NCI-H82 (cell line): ENCODE measurements at regions not wholly inside any gene's neighbourhood (a gene's known extent, or its start where the extent isn't known, plus 50 kb on each side); places are given as distances from the start of the nearest gene placed in this dataset.
A peak's percentile ranks its signal among the peaks of the same experiment; 100 is the strongest.
"Not testable (repeated sequence)": the region's sequence is repeated elsewhere in the genome, so short reads cannot be mapped to it uniquely, and the experiment has no call there.

Experiments
- DNase-seq: peaks from one replicate; lab custom pipeline; 2025; lab: John Stamatoyannopoulos, UW

DNA sequence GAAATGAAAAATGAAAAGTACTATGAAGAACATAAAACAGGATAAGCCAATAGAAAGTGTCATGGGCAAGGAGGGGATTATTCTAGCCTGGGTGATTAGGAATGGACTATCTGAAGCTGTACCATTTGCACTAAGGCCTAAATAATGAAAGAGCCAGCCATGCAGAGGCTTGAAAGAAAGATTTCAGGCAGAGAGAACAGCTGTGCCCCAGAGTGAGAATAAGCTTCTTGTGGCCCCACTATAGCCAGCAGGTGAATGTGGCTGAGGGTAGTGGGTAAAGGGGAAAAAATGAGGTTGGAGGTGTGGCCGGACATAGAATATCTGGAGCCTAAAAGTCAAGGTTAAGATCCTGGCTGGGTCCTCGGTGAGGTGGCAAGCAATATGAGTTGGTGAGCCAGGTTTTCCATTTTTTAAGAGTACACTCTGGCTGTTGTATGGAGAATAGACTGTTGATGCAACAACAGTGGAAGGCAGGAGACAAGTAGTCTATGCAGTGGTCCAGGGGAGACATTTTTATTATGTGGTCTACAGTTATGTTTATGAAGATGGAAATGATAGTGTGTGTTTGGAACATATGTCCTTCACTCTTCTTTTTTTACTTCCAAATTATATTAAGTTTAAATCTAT lies 135.2 kb upstream of the SETBP1 start:
- no peak for DNase-seq

- no peak for DNase-seq
Observed at GRCh38 chr18:44546954-44547353, 133.7 kb upstream of the SETBP1 start.

DNA sequence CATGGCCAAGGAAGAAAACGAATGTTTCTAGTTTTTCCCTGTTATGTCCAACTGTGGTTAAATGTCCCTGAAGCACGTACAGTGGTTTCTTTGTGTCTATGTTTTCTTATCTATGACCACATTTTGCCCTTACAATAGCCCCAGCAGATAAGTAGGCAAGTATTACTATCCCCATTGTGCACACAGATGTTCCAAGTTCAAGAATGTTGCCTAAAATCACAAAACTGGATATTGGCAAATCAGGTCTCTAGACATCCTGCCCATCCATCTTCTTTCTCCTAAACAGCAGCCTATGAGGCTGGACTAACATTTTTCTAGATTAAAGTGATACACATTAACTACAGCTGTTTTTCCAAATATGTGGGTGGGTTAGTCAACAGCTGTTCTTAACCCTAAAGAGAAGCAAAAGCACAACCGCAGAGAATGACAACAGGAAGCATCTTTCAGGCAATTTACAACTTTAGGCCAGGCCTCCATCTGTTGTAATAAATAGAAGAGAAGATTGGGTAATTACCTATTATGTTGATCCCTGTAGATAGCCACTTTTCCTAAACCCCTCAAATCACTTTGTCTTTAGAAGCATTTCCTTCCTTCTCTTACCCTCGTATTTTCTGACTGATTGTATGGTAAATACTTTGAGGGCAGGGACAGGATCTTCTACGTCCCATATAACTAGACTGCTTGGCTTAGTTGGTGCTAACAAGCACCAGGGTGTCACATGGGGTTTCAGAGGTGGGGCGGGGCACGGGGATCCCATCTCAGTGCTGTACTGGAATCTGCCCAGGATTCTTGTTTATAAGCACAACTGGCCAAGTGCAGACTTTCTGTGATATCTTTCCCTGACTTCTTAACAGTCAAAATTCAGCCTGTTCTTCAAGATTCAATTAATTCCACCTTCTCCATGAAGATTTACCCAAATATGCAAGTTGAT lies 132.1 kb upstream of the SETBP1 start:
- peak; percentile 35 for DNase-seq

GRCh38 chr18:44552706-44553105 lies 128.0 kb upstream of the SETBP1 start:
- no peak for DNase-seq

DNA sequence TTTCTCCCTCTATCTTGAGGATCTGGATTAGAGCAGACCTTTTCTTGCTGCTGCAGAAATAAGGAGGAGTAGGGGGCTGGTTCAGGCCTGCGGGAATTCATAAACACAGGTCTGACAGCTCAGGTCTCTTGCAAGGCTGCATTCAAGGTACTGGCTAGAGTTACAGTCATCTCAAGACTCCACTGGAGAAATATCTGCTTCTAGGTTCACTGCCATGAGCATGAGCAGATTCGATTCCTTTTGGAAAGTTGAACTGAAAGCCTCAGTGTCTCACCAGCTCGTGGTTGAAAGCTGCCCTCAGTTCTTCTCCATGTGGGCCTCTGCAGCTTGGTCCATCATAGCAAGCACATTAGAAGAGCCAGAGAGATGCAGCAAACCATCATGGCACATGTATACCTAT lies 124.4 kb upstream of the SETBP1 start:
- no peak for DNase-seq

DNA sequence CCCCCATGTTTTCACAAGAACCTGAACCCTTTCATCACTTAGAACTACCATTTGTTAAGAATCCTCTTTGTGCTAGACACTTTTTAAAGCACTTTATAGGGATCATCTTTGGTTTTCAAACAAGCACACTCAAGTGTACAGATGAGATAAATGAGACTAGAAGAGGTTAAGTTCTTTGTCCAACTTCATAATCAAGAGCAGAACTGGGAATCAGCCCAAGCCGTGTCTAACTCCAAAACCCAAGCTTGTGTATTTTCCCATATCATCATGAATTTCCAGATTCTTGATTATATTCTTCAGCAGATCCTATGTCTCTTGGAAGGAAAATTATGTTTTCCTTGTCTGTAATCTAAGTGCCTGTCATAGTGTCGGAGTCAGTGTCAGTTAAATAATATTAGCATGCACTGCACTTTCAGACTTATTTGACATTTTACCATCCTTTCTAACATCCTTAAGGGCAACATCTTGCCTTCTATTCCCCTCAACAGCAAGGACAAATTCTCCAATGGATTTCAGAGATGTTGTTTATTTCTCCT lies 123.0 kb upstream of the SETBP1 start:
- DNase-seq: no peak

- no peak for DNase-seq
Observed at GRCh38 chr18:44558767-44559166, 121.9 kb upstream of the SETBP1 start.

- DNase-seq: no peak
Observed at GRCh38 chr18:44562986-44563385, 117.7 kb upstream of the SETBP1 start.

GRCh38 chr18:44564922-44565321 lies 115.8 kb upstream of the SETBP1 start:
- peak; percentile 8 for DNase-seq

GRCh38 chr18:44568342-44568741 lies 112.3 kb upstream of the SETBP1 start:
- no peak for DNase-seq

DNA sequence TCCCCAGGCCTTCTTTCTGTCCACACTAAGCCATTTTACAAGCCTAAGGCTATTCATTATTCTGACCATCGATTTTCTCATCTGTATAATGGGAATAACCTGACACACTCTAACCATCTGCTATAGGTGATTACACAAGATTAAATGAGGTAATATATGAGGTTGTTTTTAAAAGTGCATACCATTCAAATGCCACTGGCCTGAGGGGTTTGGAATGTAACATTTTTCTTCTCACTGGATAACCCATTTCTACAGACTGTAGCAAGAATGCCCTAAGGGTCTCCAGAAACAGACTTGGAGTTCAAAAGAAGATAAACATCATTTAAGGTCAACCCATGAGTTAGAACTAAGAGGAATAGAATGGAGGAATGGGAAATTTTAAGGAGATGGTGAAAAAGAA lies 111.7 kb upstream of the SETBP1 start:
- DNase-seq: no peak

DNA sequence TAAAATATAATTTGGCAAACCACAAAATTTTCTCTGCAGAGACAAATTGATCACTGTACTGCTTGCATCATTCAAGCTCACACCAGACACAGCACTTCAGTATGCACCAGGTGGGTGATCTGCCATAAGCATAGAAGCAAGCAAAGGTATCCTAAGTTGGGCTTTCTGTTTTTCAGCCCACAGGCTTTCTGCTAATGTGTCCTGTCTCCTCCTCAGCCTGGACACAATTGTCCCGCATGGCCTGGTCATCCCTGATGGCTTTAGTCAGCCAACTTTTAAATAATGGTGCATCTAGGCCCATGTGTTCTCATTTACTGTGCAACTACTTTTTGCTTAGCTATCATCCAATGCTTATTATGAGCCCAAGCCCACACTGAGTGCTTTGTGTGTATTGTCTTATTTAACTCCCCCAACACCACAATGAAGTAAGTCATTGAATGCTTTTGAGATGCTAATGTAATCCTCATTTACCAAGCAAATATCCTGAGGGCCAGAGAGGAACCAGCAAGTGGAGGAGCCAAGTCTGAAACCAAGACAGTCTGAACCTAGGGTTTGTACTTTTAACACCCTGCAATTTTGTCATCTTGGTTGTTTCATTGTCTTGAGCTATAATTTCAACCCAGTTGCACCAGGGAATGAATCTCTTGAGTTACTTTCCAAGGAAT lies 111.2 kb upstream of the SETBP1 start:
- no peak for DNase-seq

DNA sequence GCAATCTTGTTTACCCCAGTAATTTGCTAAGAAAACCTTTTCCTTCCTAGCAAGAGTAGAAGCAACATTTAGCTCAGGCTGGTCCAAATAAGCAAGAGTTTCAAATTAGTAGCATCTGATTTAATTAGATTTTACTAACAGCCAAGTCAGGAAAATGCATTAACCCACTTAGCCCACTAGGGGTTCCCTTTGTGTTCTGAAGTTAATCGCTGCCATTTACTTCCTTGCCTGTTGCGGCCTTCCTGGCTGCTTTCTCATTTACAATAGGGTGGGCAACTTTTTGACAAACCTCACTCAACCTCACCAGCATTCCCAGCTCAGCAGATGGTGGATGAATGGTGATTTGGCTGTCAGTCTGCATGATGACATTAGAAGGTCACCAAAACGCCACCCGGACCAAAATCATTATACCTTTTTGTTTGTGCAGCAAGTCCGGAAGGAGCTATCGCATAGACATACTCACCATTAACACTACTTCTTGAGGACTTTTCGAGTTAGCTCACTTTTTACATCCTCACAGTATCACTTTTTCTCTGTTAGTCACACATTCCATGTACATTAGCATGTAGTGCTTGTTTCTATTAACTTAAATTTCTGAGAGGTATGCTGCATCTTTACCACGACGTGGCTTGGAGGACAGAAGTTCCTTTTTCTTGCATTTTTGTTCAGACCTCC lies 101.5 kb upstream of the SETBP1 start:
- DNase-seq: peak; percentile 59

DNA sequence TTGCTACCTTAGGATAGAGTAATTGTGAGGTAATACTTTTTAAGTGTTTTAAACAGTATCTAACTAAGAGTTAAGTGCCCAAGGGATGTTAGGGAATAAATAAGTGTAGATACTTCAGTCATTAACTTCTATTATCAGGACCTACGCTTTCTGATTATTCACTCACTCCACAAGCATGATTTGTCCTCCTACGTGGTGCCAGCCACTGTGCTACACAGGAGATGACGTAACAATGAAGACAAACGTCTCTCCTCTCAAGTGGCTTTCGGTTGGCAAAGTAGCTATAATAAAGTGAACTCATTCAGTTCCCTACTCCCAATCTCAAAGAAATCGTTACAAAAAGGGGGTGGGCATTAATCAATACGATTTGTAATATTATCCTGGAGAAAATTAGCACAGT lies 100.9 kb upstream of the SETBP1 start:
- DNase-seq: no peak

GRCh38 chr18:44580159-44580558 lies 100.5 kb upstream of the SETBP1 start:
- DNase-seq: no peak

GRCh38 chr18:44580782-44581181 lies 99.9 kb upstream of the SETBP1 start:
- not testable (repeated sequence) for DNase-seq

GRCh38 chr18:44582456-44582855 lies 98.2 kb upstream of the SETBP1 start:
- no peak for DNase-seq

- DNase-seq: no peak
Observed at GRCh38 chr18:44584900-44585299, 95.8 kb upstream of the SETBP1 start.

DNA sequence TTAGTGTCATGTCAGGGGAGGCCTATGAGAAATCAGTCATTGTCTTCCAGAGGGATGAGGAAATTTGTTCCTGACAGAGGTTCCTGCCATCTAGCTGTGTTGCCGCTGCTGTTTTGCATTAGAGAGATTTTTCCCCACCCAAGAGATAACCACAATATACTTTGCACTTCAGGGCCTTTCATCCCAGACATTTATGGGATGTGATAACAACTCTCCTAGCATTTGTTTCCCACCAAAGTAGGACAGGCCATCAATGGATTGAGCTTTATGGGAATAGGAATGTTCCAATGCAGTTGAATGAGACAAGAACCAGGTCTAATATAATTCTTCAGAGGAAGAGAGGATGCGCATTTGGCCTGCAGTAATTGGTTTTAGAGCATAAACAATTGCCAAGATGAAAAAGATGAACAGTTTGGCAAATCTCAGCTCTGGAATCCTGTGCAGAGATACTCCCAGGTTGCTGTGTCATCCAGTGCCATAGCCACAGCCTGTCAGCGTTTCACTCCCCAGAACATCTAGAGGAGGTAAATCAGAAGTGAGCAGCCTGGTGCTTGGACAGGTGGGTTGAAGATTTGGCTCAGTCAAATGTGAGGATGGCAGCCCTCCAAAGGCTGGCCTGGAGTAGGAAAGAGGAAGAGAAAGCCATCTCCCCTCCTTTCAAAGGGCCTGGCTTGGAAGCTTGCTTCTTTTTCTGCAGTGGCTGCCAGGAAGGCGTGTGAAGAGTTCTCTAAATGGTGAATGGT lies 93.7 kb upstream of the SETBP1 start:
- peak; percentile 6 for DNase-seq

- peak; percentile 94 for DNase-seq
Observed at GRCh38 chr18:44588508-44588907, 92.2 kb upstream of the SETBP1 start.

DNA sequence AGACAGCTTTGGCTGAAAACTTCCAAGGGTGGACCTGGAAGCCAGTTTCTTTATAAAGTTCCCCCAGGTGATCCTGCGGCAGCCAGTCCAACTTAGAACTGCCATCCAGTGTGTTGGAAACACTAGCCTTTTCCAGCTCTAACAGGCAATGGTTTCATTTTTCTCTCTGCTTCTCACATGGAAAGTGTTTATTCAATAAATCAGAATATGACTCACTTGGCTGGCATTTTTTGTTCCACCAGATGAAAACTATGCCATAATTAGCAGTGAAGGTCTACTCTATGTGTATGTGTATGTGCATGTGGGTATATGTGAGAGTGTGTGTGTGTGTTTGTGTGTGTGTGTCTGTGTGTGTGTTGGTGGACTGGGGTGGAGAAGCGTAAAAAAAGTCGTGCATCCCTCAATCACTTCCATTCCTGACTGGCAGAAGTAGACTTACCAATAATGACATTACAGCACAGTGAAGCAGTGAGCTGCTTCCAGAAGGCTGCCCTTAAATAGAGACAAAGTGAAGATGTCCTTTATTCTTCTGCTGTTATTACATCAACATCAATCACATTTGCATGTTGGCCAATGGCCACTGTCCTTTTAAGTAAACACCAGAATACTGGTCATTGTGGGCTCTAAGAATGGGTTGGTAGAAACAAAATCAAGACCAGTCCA lies 90.9 kb upstream of the SETBP1 start:
- DNase-seq: peak; percentile 11
